ENCODE measurements at regions not wholly inside any gene's neighbourhood (a gene's known extent, or its start where the extent isn't known, plus 50 kb on each side); places are given as distances from the start of the nearest gene placed in this dataset.

GRCh38 chr6:145375502-145375901 lies 359.8 kb downstream of the EPM2A start:
- no peak for DNase-seq

DNA sequence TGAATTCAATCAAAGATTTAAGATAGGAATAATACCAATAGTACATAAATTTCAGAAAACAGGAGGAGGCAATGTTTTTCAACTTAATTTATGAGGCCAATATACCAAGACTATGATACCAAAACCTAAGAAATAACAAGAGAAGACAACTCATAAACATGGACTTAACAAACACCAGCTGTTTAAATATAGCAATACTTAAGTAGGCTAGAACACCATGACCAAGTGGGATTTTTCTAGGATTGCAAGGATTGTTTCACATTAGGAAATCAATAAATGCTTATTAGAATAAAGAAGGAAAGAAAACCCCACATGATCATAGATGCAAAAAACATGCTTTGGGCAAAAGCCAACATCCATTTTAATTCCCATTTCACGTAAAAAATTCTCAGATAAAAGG lies 355.1 kb downstream of the EPM2A start:
- DNase-seq = no peak

DNA sequence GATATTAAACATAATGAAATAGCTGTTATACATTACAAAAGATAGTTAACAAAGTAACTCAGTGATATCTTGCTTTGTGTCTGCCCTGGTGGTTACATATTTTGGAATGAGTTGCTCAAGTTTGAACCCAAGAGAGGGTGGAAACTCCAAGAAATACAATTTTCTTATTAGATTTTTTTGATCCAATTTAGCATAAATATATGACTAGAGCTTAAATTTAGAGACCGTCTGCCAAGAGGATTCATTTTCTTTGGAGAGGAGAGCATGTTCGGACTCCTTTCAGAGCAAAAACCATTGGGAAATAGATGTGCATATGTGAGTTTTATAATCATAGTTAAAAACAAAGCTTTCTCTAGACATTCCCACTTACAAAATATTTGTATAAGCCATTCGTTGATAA lies 353.4 kb downstream of the EPM2A start:
- no peak for DNase-seq

DNA sequence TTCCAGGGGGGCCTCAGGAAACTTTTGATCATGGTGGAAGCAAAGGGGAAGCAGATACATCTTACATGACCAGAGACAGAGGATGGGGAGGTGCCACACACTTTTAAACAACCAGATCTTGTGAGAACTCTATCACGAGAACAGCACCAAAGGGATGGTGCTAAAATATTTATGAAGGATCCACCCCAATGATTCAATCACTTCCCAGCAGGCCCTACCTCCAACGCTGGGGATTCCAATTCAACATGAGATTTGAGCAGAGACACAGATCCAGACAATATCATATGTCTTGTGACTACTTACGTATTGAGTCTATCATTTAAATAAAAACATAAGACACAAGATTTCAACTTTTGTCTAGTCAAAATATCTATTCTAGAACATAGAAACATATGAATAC lies 351.9 kb downstream of the EPM2A start:
- DNase-seq = no peak

- DNase-seq = no peak
These were observed 350.8 kb downstream of the EPM2A start for GRCh38 chr6:145384503-145384902.

DNA sequence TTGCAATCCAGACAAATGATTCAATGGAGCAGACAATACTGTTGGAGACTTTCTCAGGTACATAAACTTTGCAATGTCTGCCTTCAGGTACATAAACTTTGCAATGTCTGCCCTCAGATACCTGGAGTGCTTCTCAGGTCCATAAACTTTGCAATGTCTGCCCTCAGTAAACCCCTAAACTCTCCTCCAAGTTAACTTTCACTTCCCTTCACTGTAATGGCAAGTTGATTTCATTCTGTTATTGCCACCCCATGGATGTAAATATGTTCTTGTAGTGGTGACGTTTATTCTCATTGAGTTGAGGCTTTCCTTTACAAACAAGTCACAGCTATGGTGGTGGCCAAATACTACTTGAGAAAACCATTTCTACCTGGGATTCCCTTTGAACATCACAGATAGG lies 338.8 kb downstream of the EPM2A start:
- DNase-seq = no peak

GRCh38 chr6:145400508-145400907 lies 334.8 kb downstream of the EPM2A start:
- DNase-seq = no peak

- DNase-seq = no peak
These were observed 330.2 kb downstream of the EPM2A start for GRCh38 chr6:145405006-145405551.

GRCh38 chr6:145406783-145407182 lies 328.5 kb downstream of the EPM2A start:
- no peak for DNase-seq

GRCh38 chr6:145415616-145416015 lies 319.7 kb downstream of the EPM2A start:
- no peak for DNase-seq

GRCh38 chr6:145420599-145420998 lies 314.7 kb downstream of the EPM2A start:
- no peak for DNase-seq

GRCh38 chr6:145423936-145424335 lies 311.4 kb downstream of the EPM2A start:
- DNase-seq = no peak

DNA sequence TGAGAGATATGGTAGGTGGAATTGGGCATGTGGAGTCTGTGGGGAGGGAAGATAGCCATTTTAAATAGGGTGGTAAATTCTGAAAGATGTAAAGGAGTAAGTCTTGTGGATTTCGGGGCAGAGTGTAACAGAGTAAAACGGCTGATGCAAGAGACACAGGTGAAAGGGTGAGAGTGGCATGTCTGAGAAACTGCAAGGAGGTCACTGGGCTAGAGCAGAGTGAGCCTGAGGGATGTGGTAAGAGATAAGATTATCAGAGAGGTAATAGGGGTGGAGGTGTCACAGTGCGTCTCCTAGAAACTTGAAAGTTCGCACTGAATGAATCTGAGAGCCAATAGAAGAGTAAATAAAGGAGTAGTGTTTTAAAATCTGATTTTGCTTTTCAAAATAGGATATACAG lies 308.1 kb downstream of the EPM2A start:
- no peak for DNase-seq

- DNase-seq = no peak
These were observed 306.6 kb downstream of the EPM2A start for GRCh38 chr6:145428706-145429105.

- no peak for DNase-seq
These were observed 293.2 kb downstream of the EPM2A start for GRCh38 chr6:145442110-145442509.

DNA sequence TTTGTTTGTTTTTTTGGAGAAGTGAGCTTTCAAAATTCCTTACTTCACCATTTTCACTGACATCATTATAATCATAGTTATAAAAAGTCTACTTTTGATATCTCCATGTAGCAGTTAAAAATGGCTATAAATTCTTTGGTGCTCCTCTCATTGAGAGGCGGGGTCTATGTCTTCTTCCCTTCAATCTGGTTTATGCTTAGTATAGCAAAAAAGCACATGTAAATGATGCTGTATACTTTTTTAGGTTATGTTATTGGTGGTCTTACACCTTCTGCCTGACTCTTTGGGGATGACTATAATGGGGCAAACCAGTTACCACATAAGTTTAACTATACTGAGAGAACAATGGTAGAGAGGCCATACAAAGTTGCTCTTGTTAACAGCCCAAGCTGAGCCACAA lies 289.6 kb downstream of the EPM2A start:
- no peak for DNase-seq

DNA sequence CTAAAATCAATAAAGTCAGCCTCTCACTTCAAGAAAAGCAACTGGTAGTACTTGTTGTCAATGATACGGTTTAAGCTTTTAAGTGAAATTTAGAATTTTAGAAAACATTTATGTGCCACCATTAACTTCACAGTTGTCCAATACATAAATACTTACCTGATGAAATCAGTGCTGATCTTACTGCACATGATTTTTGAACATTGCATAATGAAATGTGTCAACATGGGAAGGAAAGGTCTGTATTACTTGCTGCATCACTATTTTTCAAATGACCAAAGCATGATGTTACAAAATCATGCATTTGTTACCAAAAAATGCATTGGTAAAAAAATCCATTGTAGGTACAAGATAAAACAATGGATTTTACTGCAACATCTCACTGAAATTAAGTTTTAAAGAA lies 284.3 kb downstream of the EPM2A start:
- no peak for DNase-seq

GRCh38 chr6:145453376-145453775 lies 281.9 kb downstream of the EPM2A start:
- no peak for DNase-seq

DNA sequence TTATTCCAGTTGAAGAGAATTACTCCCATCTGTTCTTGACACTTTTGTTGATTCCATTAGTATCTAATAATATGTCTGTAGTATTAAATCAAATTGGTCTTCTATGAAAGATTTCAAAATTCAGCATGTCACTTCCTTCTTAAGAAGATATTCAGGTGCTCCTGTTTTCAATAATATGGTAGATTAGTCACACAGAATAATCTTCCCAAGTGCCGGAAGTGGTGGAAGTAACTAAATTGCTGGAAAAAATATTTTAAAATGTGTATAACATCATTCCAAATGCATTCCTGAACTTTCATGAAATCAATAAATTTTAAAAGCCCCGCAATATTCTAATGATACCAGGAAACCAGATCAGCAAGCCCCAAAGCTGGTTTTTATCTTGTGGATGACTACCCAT lies 281.3 kb downstream of the EPM2A start:
- DNase-seq = no peak

DNA sequence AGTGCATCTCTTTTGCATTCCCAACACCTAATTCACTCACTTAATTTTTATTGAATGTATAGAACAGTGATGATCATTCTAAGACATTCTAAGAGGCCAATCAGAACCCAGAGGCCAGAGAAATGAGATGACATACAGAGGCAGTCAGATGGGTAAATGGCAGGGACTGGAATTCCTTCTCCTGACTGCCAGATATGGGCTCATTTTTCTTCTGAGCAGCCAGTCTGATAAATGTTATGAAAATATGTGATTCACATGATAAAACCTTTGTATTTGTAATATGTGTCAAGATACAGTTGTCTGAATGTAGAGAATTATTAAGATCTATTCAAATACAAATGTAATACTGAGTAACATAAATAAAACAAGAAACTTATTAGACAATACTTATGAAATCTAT lies 277.8 kb downstream of the EPM2A start:
- no peak for DNase-seq

DNA sequence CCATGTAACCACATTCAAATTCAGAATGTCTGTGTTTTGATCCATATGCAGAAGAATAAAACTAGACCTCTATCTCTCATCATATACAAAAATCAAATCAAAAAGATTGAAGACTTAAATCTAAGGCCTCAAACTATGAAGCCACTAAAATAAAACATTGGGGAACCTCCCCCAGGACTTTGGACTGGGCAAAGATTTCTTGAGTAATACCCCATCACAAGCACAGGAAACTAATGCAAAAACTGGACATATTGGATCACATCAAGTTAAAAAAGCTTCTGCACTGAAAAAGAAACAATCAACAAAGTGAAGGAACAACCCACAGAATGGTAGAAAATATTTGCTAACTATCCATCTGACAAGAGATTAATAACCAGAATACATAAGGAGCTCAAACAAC lies 266.8 kb downstream of the EPM2A start:
- DNase-seq = no peak

DNA sequence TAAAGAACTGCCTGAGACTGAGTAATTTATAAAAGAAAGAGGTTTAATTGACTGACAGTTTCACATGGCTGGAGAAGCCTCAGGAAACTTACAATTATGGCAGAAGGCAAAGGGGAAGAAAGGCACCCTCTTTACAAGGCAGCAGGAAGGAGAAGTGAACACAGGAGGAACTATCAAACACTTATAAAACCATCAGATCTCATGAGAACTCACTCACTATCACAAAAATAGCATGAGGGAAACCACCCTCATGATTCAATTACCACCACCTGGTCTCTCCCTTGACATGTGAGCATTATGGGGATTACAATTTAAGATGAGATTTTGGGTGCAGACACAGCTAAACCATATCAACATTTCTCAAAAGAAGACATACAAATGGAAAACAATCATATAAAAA lies 266.3 kb downstream of the EPM2A start:
- DNase-seq = no peak

GRCh38 chr6:145475794-145476396 lies 259.4 kb downstream of the EPM2A start:
- DNase-seq = no peak

GRCh38 chr6:145480024-145480423 lies 255.3 kb downstream of the EPM2A start:
- DNase-seq = no peak

DNA sequence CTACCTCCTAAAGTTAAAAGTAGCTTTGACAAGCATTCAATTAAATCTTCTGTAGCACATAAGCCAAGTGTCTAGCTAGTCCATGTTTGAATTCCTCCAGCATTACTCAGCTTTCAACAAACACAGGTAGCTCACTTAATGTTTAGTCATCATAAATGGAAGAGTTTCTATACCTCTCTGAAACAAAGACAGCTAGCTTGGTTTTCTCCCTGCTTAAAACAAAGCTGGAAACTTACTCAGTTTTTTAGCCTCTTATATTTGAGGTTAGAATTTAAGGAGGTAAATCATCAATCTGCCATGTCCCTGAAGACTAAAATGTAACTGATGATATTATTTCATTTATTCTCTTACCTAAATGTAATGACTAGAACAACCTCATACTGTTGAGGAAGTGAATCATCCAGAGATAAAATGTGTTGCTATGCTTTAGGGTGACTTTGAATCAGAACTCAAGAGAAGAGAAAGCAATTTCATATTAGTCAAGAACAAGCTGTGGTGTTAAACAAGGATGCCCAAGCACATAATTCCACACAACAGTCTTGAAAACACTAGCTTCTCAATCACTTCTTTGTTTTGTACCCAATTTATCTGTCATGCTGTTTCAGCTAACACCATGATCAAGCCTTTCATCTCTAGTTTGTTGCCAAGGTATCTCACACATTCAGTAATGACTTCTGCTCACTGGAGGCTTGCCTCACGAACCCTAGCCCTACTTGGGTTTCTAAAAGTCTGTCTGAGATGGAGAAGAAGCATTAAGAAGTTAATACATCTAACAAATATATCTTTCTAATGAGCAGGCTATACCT lies 251.9 kb downstream of the EPM2A start:
- no peak for DNase-seq
